ENCODE measurements at regions not wholly inside any gene's neighbourhood (a gene's known extent, or its start where the extent isn't known, plus 50 kb on each side); places are given as distances from the start of the nearest gene placed in this dataset.

- WGBS, 2 donors: 75 to 78% methylated on average over 3 of the region's 3 CpGs
- no peak overlapping the region for H3K4me3 ChIP-seq
Measured at GRCh38 chr17:63250830-63251229, 195.3 kb downstream of the CYB561 start.

GRCh38 chr17:63258785-63259184 lies 187.3 kb downstream of the CYB561 start:
- WGBS, 2 donors: 82 to 93% methylated on average over 3 of the region's 3 CpGs
- no peak for TF ChIP-seq POLR2A (IDR thresholded peaks at IDR 0.05)
- no peak for TF ChIP-seq EP300 (IDR thresholded peaks at IDR 0.05)
- no peak for TF ChIP-seq POLR2AphosphoS5 (IDR thresholded peaks at IDR 0.05)
- no peak for TF ChIP-seq CTCF (IDR thresholded peaks at IDR 0.05)

More at GRCh38 chr17:63250830-63251229, 195.3 kb downstream of the CYB561 start:
- Histone ChIP-seq H3K27ac (no peak overlapping the region), H3K36me3 (no peaks in the 10 kb centered on the region), H3K27me3 (no peaks in the 10 kb centered on the region), H3K9me3 (no peaks in the 10 kb centered on the region), H3K4me1 (peaks cover 0 to 10% (median 2%) of the 10 kb centered on the region in 4 donors)
- no peak for DNase-seq
- TF ChIP-seq POLR2A (IDR thresholded peaks at IDR 0.05): no peak
- TF ChIP-seq POLR2AphosphoS5 (IDR thresholded peaks at IDR 0.05): no peak
- no peak for TF ChIP-seq CTCF (IDR thresholded peaks at IDR 0.05)
- TF ChIP-seq EP300 (IDR thresholded peaks at IDR 0.05): no peak
- intact Hi-C loops (cut with DNase I): no loop called here

GRCh38 chr17:63262751-63263476 lies 183.2 kb downstream of the CYB561 start:
- Histone ChIP-seq H3K27me3 (no peaks in the 10 kb centered on the region), H3K4me1 (no peaks in the 10 kb centered on the region), H3K4me3 (no peak overlapping the region), H3K36me3 (no peaks in the 10 kb centered on the region), H3K9me3 (no peaks in the 10 kb centered on the region), H3K27ac (no peak overlapping the region)
- DNase-seq: no peak
- intact Hi-C loops (cut with DNase I): no loop called here
- 90 to 96% methylated on average over 5 of the region's 5 CpGs for WGBS, 2 donors
- TF ChIP-seq POLR2A (IDR thresholded peaks at IDR 0.05) (no peak), POLR2AphosphoS5 (IDR thresholded peaks at IDR 0.05) (no peak), EP300 (IDR thresholded peaks at IDR 0.05) (no peak), CTCF (IDR thresholded peaks at IDR 0.05) (no peak)

More at GRCh38 chr17:63258785-63259184, 187.3 kb downstream of the CYB561 start:
- Histone ChIP-seq H3K36me3 (no peaks in the 10 kb centered on the region), H3K9me3 (no peaks in the 10 kb centered on the region), H3K27ac (no peak overlapping the region), H3K4me1 (no peaks in the 10 kb centered on the region), H3K27me3 (no peaks in the 10 kb centered on the region), H3K4me3 (no peak overlapping the region)
- intact Hi-C loops (cut with DNase I): no loop called here
- no peak for DNase-seq

GRCh38 chr17:63265526-63265925 lies 180.6 kb downstream of the CYB561 start:
- H3K4me1 ChIP-seq: no peaks in the 10 kb centered on the region
- TF ChIP-seq POLR2AphosphoS5 (IDR thresholded peaks at IDR 0.05) (no peak), EP300 (IDR thresholded peaks at IDR 0.05) (no peak), POLR2A (IDR thresholded peaks at IDR 0.05) (no peak), CTCF (IDR thresholded peaks at IDR 0.05) (no peak)
- no peaks in the 10 kb centered on the region for H3K36me3 ChIP-seq
- H3K9me3 ChIP-seq: no peaks in the 10 kb centered on the region
- no peaks in the 10 kb centered on the region for H3K27me3 ChIP-seq
- intact Hi-C loops (cut with DNase I): no loop called here
- H3K27ac ChIP-seq: no peak overlapping the region
- DNase-seq: no peak
- H3K4me3 ChIP-seq: no peak overlapping the region

GRCh38 chr17:63267846-63268245 lies 178.3 kb downstream of the CYB561 start:
- H3K4me1 ChIP-seq: no peaks in the 10 kb centered on the region
- intact Hi-C loops (cut with DNase I): no loop called here
- no peak overlapping the region for H3K4me3 ChIP-seq
- H3K36me3 ChIP-seq: no peaks in the 10 kb centered on the region
- 86 to 90% methylated on average over 4 of the region's 4 CpGs for WGBS, 2 donors
- H3K9me3 ChIP-seq: peaks cover 0 to 2% (median 0%) of the 10 kb centered on the region in 4 donors
- H3K27ac ChIP-seq: no peak overlapping the region
- H3K27me3 ChIP-seq: no peaks in the 10 kb centered on the region
- no peak for DNase-seq
- no peak for TF ChIP-seq CTCF (IDR thresholded peaks at IDR 0.05)
- no peak for TF ChIP-seq POLR2AphosphoS5 (IDR thresholded peaks at IDR 0.05)
- TF ChIP-seq EP300 (IDR thresholded peaks at IDR 0.05): no peak
- no peak for TF ChIP-seq POLR2A (IDR thresholded peaks at IDR 0.05)
